NCI-H510A (cell line): ENCODE measurements at regions not wholly inside any gene's neighbourhood (a gene's known extent, or its start where the extent isn't known, plus 50 kb on each side); places are given as distances from the start of the nearest gene placed in this dataset.
"Not testable (repeated sequence)": the region's sequence is repeated elsewhere in the genome, so short reads cannot be mapped to it uniquely, and the experiment has no call there.

ENCODE experiments used
- DNase-seq: peaks from one replicate; lab custom pipeline; 2025; lab: John Stamatoyannopoulos, UW

DNA sequence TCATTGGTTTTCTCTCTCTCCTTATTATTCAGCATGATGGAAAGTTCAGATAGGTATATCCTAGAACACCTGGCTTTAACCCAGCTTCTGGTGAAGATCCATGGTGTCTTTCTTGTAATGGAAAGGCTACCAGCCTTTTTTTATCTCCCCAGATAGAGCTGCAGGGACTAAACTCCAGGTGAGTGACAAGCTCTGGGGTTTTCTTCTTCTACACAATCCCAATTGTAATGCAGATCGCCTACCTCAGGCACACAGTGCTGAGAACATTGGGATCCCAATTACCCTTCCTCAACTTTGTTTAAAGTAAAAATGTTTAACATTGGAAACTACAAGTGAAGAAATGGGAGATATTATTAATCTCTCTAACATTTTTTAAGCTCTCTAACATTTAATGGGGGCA is 1851.7 kb downstream of the PCDH9 start:
- DNase-seq, result no peak

DNA sequence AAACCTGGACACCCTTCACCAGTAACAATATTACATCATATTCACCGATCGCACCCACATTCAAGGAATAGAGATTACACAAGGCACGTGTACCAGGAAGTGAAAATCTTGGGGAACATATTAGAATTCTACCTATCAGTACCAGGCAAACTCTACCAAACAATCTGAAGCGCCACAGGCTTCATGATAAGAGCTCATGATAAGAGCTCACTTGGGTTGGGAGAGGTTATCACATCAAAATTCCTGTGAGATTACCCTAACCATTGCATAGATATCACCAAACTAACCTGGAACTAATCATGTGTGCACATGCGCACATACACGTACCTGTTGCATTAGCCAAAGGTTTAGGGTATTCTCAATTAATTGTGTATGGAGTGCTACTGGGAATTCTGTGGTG is 1861.3 kb downstream of the PCDH9 start:
- DNase-seq, result no peak

DNA sequence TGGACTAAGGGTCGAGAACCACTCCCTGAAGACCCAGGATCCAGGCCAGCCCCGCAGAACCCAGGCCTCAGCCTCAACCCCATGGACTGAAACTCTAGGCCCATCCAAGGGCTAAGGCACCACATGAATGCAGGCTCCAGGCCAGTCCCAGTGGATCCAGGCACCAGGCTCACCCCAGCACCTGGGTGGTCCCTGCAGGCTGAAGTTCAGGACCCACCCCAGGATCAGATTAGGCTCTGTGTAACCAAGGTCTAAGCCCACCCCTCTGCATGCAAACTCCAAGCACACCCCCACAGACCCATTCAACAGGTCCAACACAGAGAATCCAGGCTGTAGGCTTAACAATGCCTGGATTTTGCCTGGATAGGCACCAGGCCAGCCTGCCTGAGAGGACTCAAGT is 1876.2 kb downstream of the PCDH9 start:
- DNase-seq, result no peak

DNA sequence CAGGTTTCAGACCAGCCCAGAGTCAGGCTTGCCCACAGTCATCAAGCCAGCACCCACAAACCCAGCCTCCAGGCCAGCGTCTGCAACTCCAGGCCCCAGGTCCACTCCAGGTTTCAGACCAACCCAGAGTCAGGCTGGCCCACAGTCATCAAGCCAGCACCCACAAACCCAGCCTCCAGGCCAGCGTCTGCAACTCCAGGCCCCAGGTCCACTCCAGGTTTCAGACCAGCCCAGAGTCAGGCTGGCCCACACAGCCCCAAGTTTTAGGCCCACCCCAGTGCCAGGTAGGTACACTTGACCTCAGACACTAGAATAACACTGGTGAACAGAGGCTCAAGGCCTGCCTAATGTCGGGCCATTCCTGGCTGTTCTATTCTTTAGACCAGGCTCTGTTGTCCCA is 1877.0 kb downstream of the PCDH9 start:
- not testable (repeated sequence) for DNase-seq

DNA sequence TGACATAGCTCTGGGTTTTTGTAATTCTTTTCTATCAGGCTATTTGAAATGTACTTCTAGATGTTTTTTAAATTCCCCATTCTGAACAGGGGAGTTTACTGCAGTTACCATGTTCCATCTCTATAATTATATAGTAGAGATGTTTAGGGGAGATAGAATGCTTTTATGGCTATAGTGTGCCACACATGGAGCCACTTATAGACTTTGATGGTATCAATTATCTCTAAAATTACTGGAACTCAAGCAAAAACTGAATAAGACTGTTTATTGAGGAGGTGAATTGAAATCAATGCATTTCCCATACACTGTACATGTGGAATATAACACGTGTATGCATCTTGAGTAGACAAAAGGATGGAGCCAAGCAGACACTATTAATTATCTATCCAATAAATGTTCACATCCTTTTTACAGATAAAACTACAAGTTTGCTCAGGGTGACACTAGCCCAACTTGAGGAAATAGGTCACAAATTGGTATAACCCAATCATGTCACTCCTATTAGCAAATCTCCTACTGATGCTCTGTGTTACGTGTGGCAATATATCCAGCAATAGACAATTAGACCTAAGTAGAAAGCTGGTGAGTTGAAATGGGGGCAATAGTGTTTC is 1882.6 kb downstream of the PCDH9 start:
- no peak for DNase-seq

DNA sequence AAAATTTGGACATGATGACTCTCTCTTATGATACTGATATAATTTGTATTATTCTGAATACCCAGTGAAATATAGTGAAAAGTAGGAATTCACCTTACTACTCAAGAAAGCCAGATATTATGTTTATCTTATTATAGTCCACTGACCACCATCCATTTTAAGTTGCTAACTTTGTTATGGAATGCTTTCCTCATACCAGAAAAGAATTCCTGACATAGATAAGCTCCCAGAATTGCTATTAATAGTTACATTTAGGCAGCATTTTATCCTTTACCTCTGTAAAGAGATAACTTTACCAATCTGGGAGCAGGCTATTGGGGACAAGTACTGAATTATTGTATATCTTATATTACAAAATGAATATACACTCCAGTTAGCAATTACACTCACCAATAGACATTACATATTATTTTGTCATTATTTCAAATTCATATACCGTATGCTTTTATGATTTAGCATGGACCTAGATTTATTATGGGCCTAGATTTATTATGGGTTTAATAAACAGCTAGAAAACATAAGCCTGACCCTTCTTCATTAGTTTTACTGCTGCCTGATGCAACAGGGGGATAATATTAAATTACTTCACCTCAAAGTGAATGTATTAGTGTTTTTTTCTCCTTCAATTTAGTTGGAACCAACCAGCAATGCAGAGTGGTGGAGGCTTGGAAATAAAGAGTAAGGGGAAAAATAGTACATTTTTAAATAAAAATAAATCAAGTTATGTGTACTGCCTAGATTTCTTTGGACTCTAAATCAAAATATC is 1886.1 kb downstream of the PCDH9 start:
- no peak for DNase-seq

DNA sequence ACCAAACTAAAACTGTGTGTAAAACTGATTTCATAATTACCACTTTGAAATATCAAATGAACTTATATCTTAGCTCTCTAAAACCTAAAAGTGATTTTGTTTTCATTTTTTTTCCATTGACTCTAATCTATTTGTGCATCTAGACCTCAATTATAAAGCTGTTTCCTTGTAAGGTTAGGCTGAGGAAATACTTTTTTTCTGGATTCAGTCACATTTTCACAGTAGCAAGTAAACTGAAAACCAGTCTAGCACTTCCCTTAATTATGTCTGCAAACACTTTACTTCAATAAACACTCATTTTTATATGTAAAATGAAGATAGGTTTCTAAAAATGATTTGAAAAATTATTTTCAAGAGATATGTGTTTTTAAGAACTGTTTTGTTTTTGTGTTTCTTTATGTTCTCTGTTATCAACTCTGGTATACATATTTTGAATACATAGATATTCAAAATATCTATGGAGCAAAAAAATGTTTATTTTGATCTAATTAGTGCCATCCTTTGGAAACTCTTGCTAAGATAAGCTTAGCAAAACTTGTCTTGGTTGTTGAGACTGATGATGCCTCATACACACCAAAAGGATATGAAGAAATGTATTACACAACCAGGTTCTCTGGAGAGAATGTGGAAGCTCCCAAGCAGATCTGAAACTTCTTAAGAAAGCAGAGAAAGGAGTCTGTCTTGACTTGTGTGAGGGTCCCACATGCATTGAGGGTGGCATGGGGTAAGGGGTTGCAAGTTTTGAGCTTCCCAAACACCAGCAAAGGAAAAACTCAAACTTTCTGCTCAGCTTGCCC is 1887.4 kb downstream of the PCDH9 start:
- no peak for DNase-seq

DNA sequence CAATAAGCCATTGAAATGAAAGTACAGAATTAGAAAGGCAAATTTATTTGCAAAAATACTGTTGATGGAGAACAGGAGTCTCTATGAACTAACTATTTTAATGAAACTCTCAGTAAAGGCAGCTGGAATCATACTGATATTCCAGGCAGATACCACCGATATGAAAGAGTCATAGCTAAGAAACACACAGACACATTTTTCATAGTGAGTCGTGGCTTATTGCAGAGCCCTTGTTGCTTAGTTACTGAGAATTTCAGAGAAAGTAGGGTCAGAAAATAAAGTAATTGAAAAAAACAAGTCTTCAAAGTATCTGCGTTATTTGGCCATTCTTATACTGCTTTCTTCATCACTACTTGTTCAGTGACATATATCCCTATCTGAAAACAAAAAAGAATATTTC is 1890.9 kb downstream of the PCDH9 start:
- DNase-seq, result no peak

DNA sequence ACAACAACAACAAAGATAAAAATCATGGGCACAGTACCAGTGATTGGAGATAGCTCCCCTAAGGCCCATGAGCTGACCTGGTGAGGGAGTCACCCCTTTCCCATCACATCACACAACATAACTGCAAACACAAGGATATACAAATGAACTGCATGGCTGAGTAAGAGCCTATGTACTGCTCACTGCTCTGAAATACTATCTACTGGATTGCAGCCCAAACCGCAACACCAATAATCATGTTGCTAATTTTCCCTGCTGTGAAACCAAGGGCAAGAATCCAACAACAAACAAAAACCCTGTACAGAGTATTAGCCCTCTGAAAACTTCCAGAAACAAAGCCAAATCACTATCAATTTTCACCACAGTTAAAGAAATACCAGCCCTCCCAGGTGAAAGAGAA is 1893.2 kb downstream of the PCDH9 start:
- no peak for DNase-seq

DNA sequence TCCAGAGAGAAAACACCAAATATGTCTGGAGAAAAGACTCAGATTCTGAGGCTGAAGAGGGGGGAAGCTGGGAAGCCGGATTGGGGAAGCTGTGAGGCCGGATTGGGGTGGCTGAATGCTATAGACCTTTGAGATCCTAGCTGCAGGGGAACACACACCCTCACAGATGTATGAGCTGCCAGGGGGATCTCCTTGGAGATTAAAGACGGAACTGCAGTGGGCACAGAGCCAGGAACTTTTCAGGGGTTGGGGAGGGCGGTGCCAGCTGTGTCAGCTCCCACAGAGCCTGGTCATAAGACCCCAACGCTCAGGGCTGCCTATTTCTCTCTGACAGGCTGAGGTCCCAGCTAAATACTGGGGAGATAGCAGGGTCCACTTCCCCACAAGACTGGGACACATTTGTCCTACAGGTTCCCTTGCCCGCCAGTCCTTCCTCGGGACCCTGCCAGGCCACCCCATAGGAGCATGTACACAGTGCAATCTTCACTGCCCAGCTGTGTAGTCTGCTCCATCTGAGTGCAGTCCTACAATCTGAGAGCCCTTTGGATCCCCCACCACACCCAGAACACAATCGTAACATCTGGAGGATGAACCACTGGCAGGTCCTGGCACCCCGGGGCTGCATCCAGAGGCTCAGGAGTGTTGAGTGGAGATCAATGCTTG is 1893.9 kb downstream of the PCDH9 start:
- no peak for DNase-seq

DNA sequence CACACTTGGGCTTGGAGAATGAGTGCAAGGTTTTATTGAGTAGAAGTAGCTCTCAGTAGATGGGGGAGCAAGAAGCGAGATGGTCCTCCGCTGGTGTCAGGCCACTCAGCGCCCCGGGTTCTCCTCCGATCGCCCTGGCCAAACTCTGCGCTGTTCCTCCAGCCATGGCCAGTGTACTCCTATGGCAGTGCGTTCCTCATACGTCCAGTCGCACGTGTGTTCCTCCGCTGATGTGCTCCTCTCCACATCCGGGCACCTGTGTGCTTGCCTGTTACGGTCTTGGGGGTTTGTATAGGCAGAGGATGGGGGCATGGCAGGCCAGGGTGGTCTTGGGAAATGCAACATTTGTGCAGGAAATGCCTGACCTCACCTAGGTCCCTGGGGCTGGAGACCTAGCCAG is 1899.4 kb downstream of the PCDH9 start:
- DNase-seq, result no peak

DNA sequence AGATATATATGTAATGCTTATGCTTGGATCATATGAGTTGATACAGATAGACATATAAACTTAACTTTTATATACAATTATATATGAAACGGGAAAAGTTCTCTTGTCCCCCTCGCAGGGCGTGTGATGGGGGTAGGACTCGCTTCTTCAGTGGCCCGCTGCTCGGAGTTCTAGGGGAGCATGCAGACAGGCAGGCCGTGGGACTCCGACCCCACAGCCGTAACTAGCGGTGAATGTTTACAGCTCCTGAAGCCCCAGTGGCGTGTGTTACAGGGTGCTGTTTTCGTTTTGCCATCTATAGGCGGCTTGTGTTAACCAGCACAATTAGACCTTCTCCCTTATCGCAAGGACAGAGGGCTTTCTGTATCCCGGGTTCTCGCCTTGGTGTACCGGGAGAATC is 1899.8 kb downstream of the PCDH9 start:
- DNase-seq, result no peak

DNA sequence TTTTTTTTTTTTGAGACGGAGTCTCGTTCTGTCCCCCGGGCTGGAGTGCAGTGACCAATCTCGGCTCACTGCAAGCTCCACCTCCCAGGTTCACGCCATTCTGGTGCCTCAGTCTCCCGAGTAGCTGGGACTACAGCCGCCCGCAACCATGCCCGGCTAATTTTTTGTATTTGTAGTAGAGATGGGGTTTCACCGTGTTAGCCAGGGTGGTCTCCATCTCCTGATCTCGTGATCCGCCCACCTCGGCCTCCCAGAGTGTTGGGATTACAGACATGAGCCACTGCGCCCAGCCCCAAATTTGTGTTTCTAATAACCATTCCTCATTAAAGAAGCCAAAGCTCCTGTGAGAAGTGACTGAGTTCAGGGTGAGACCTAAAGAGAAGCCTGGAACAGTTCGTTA is 1906.9 kb downstream of the PCDH9 start:
- DNase-seq, result not testable (repeated sequence)

DNA sequence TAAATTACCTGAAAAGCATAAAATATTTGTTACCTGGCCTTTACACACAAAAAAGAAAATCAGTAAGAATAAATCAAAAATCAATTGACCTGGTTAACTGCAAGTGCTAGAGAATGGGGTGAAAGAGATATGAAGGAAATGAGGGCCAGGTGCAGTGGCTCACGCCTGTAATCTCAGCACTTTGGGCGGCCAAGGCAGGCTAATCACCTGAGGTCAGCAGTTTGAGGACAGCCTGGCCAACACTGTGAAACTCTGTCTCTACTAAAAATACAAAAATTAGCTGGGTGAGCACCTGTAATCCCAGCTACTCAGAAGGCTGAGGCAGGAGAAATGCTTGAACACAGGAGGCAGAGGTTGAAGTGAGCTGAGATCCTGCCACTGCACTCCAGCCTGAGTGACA is 1908.7 kb downstream of the PCDH9 start:
- DNase-seq, result not testable (repeated sequence)

DNA sequence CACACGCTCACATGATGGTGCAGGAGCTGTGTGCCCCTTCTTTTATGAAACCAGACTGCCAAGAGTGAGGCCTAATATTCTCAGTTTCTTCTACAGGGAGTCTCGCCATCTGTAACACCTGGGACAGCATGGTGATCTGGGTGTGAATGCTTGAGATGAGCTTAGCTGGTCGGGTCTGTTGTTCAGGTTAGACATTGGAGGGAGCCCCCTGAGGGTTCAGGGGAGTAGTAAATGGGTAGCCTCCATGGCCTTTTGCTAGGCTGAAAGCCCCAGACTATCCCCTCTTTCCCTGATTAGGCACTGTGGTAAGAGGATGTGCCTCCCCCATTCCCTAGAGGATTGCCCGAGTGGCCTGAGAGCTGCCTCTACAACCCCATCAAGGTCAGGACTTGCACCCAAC is 1916.1 kb downstream of the PCDH9 start:
- DNase-seq, result no peak

DNA sequence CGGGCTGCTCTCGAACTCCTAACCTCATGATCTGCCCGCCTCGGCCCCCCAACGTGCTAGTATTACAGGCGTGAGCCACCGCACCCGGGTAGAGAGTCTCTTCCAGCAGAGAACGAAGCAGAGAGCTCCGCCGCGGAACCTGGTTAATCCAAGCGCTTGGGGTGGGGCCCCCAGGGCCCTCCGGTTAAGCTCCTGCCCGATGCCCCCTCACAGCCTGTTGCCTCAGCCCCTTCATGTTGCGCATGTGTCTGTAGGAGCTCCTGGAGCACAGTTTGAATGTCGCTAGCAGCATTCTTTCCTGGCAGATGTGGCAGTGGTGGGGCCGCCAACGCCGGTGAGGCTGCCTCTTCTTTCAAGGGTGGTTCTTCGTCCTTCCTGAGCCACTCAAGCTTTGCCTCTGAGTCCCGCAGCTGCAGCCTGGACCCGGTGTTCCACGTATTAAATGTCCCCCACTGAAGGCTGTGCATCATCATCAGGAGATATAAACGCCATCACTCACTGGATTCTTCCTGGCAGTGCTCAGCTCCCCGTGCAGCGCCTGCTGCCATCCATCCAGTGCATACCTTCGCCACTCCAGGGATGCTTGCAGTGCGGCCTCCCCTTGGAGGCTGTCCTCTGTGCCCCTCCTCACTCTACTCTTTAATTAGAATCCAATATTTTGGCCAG is 1919.3 kb downstream of the PCDH9 start:
- DNase-seq, result no peak

DNA sequence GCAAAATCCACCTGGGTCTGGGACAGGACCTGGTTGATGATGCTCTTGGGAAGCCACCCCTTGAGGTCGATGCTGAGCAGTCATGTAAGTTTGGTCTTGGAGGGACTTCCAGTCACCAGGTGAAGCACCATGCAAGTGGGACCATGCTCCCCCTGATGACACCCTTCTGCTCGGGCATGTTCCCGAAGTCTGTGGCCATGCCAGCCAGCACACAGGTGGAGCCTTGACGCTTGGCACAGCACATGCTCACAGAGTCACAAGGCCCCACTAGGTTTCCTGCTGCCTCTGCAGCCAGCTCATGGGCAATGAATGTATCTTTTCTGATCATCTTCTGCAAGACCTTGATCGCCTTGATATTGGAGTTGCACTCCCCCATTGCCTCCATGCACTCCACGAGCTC is 1920.2 kb downstream of the PCDH9 start:
- no peak for DNase-seq

DNA sequence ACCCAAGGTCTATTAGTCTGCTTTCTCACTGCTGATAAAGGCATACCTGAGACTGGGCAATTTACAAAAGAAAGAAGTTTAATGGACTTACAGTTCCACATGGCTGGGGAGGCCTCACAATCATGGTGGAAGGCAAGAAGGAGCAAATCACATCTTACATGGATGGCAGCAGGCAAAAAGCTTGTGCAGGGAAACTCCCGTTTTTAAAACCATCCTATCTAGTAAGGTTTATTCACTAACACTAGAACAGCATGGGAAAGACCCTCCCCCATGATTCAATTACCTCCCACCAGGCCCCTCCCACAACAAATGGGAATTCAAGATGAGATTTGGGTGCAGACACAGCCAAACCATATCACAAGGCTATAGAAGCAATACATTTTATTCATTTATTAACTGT is 1921.4 kb downstream of the PCDH9 start:
- not testable (repeated sequence) for DNase-seq

DNA sequence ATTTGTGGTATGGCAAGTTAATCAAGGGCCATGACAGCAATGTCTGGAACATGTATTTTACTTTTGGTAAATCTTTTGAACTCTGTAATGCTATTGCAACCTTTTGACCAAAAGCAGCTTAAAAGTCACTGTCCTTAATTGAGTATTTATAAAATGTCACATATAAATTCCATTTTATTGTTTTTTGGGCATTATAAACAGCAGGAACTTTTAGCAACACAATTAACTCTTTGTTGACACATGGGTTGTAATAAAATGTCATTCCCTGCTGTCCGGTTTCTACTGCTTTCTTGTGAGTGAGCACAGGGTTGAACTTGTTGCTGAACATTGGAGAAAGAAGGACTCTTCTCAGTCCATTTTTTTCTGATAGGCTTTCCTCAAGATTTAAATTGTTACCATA is 1923.1 kb downstream of the PCDH9 start:
- DNase-seq, result no peak

DNA sequence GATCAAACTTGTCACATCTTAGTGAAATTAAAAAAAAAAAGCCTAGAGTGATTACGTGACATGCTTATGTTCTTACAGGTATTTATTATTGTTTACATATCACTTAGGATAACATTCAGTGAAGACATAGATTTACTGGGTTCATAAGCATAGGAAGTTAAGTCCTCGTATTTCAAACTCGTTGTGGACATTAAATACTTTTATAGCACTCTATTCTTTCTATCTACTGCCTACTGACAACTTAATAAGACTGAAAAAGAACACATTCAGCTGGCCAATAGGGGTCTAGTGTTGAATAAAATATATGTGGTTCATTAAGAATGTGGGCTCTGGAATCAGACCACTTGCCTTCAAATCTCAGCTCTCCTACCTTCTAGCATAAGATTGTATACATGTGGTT is 1927.4 kb downstream of the PCDH9 start:
- no peak for DNase-seq

DNA sequence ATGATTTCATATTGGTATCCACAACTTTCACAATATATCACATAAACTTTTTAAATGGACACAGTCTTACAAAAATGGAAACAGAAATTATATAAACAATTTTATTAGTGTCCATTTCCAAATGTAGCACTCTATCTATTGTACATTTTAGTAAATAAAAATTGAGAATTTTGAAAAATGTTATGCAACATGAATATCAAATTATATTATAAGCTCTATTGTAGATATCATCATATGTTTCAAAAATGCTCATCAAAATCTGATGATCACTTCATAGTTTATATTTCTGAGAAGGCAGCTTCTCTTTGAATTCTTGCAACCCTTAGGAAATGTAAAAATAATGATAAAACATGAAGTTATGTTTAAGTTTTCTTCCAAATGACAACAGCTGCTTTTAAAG is 1928.6 kb downstream of the PCDH9 start:
- no peak for DNase-seq

DNA sequence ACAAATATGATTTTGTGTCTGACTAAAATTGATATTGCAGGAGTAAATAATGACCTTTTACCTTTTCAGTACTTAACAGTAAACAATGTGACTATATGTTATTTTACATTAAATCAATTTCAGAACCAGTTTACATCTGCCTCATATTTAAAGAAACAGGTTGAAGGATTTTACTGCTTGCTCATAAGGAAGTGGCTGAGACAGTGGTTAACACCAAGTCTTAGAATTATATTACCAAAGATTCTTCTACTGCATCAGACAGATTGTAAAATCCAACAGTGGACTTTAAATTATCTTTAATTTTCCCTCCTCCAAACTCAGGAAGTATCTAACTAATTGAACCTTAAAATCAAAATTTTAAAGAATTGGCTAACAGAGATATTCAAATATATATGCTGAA is 1929.9 kb downstream of the PCDH9 start:
- no peak for DNase-seq
